ES-I3 (cell line): ENCODE measurements at regions not wholly inside any gene's neighbourhood (a gene's known extent, or its start where the extent isn't known, plus 50 kb on each side); places are given as distances from the start of the nearest gene placed in this dataset.

Source experiments
- H3K36me3 ChIP-seq: 2 replicates; pipeline ENCODE4 v1.6.1; 2013; ENCODE audit warnings: mild to moderate bottlenecking, low read length, control low read depth, moderate library complexity; ENCODE audit not compliant: insufficient read depth
- H3K4me1 ChIP-seq: 2 replicates; pipeline ENCODE4 v1.6.1; 2013; ENCODE audit warnings: mild to moderate bottlenecking, control low read depth, low read length; ENCODE audit not compliant: insufficient read depth
- H3K9ac ChIP-seq: 2 replicates; pipeline ENCODE4 v1.6.1; 2013; ENCODE audit warnings: low read depth, mild to moderate bottlenecking, low read length, moderate library complexity
- H3K9me3 ChIP-seq: 2 replicates; pipeline ENCODE4 v1.6.1; 2013; ENCODE audit warnings: mild to moderate bottlenecking, low read length, moderate library complexity; ENCODE audit not compliant: control insufficient read depth, insufficient read depth

DNA sequence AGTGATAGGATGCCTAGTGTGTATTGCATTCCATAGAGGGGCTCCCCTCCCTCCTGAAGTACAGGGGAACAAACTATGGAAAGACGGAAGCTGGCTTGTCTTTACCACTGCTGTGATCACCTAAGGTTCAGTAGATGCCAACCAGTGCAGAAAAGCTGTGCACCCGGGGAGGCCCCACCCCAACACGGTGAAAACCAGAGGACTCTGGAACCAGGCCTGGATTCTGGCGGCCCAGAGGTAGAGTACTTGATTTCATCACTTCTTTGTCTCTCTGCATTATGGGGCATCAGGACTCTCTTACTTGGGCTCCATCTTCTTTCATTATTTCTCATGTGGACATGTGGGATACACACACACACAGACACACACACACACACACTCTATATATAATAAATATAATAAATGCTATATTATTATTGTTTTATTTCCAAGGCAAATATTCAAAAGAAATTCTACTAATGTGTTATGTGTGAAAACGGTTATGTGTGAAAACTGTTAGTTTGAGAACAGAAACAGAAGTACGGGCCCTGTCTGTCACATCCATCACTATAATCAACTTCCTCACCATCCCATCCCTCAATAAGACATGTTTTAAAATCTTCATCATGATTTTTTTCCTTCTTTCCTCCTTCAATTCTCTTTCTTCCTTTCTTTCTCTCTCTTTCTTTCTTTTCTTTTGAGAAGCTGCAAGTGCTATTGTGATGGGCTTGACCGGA lies 152.4 kb upstream of the CMC1 start:
- H3K9ac ChIP-seq, result no peak overlapping the region
- peaks cover 8% of the 10 kb centered on the region; the same call in 1 of the 2 replicates for H3K9me3 ChIP-seq
- H3K36me3 ChIP-seq, result no peaks in the 10 kb centered on the region
- no peaks in the 10 kb centered on the region for H3K4me1 ChIP-seq

DNA sequence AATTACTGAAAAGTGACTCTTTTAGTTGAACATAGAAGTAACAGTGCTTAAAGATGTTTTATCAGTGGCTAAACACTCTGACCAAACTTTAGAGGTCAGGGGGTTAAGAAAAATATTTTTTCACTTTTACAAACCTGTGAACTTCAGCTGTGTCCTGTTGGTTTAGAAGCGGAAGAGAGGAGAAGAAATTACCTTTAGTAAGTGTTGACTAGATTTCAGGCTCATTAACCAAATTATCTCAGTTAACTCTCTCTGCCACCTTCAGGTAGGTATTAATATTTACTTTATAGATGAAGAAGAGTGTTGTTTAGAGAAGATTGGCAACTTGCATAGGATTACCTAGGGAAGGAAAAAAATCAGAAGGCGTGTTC lies 151.9 kb upstream of the CMC1 start:
- no peaks in the 10 kb centered on the region for H3K36me3 ChIP-seq
- H3K9ac ChIP-seq, result no peak overlapping the region
- H3K9me3 ChIP-seq, result peaks cover 8% of the 10 kb centered on the region; the same call in 1 of the 2 replicates
- H3K4me1 ChIP-seq, result no peaks in the 10 kb centered on the region

DNA sequence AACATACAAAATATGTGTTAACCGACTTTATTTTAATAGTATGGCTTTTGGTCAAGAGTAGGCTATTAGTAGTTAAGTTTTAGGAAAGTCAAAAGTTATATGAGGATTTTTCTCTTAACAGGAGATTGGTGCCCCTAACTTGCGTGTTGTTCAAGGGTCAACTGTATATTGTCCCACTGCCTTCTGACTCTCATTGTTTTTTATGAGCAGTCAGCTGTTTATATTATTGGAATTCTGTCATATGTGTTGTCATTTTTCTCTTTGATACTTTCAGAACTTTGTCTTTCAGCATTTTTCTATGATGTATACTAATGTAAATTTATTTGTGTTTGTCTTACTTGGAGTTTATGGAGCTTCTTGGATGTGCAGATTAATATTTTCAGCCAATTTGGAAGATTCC lies 142.1 kb upstream of the CMC1 start:
- Histone ChIP-seq H3K9me3 (peaks cover 4% of the 10 kb centered on the region), H3K4me1 (no peaks in the 10 kb centered on the region), H3K36me3 (no peaks in the 10 kb centered on the region), H3K9ac (no peak overlapping the region)

DNA sequence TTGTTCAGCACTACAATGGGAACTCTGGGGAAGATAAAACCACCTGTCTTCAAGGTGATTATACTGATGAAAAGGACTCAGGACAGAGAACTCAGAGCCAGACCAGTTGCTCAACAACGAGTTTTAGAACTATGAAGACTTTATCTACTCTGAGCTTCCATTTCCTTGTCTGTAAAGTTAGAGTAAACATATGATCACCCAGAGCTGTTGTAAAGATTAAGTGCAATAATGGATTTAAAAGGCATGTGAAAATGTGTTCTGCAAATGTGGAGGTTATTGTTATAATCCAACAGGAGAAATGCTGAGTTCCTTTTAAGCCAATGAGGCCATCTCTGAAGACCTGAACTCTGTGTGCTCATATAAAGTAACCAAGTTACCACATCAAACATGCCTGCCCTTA lies 139.7 kb upstream of the CMC1 start:
- no peaks in the 10 kb centered on the region for H3K4me1 ChIP-seq
- peaks cover 4% of the 10 kb centered on the region for H3K9me3 ChIP-seq
- no peaks in the 10 kb centered on the region for H3K36me3 ChIP-seq
- H3K9ac ChIP-seq, result no peak overlapping the region

DNA sequence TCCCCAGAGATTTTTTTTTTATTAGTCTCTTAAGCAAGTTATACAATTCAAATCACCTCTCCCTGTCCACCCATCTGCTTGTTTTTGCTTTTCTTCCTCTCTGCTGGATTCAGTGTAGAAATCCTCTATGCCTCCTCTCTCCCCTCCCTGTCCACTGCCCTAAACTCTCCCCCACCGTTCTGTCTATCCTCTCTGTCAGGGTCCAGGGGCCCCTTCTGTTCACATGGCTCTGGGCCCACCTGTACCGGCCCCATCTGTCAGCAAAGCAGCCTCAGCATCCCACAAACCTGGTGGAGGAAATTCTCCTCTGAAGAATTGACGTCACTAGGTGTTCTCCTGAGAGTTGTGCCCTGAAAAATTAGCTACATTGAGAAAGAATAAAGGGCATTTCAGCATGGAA lies 137.6 kb upstream of the CMC1 start:
- peaks cover 4% of the 10 kb centered on the region for H3K9me3 ChIP-seq
- H3K4me1 ChIP-seq, result no peaks in the 10 kb centered on the region
- H3K36me3 ChIP-seq, result no peaks in the 10 kb centered on the region
- no peak overlapping the region for H3K9ac ChIP-seq

DNA sequence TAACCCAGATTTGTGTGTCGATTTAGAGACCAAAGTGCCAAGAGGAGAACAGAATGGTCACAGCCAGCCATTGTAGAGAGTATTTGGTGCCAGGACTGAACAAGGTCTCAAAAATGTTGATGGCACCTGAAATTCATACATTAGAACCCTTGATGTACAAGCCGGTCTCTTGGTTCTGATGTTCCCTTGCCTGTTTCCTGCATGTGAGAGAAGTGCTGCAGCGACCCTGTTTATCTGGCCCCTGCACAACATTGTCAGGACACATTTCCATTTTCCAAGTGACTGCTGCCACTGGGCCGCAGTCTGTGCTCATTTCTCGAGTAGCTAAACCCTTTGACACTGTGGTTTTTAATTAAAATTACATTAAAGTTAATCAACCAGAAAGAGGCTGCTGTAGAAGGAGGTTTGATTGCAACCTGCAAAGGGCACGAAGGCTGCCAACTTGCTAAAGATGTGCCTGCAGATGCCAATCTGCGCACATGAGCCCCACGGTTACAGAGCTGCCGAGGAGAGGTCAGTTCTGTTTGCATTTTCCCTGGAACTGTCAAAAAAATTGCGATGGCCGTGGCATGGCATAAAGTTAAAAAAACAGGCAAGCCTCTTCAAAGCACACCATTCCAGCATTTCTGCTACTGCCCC lies 136.4 kb upstream of the CMC1 start:
- Histone ChIP-seq H3K36me3 (no peaks in the 10 kb centered on the region), H3K9ac (no peak overlapping the region), H3K9me3 (peaks cover 4% of the 10 kb centered on the region; the same call in 1 of the 2 replicates), H3K4me1 (no peaks in the 10 kb centered on the region)

DNA sequence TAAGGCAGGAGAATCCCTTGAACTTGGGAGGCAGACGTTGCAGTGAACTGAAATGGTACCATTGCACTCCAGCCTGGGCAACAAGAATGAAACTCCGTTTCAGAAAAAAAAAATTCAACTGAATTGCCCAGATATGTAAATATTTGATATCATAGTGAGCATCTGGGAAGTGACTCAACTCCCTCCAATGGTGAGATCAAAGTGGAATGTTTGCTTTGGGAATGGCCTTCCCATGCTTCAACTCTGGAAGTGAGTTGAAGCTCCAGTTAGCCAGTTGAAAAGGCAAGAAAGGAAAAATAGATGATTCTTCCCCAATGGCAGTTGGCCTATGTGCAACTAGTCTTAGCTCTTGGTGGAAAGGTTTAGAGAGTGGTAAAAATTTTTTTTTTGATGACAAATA lies 131.6 kb upstream of the CMC1 start:
- Histone ChIP-seq H3K9ac (no peak overlapping the region), H3K4me1 (no peaks in the 10 kb centered on the region), H3K9me3 (no peaks in the 10 kb centered on the region; the same call in 1 of the 2 replicates), H3K36me3 (no peaks in the 10 kb centered on the region)

DNA sequence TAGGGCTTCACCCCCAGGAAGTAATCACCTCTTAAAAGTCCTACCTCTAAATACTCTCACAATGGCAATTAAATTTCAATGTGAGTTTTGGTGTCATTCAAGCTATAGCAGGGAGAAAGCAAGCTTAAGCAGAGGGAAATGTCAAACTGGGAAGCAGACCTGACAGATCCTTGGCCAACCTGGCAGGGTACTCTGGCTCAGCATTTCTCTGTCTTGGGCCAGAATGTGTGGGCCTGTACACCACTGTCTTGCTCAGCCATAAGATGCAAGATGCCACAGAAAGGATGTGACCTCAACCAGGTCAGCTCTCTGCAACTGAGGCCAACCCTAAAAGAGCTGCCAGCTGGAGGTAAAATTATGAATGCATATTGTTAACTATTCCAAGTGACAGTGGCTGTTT lies 130.6 kb upstream of the CMC1 start:
- no peaks in the 10 kb centered on the region for H3K36me3 ChIP-seq
- no peak overlapping the region for H3K9ac ChIP-seq
- no peaks in the 10 kb centered on the region for H3K4me1 ChIP-seq
- H3K9me3 ChIP-seq, result no peaks in the 10 kb centered on the region; the same call in 1 of the 2 replicates

DNA sequence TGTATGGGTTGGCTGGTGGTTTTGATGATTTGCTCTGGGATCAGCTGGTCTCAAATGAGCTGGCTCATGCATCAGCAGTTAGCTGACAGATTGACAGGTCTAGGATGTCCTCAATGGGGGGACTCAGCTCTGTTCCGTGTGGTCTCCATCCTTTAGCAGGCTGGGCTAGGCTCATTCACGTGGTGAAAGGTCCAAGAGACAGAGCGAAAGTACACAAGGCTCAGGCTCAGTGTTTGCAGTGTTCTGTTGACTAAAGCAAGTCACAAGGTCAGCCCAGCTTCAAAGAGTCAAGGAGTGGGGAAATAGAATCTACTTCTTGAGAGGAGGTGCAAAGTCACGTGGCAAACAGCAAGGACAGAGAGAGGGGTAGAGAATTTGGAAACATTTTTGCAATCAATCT lies 126.5 kb upstream of the CMC1 start:
- peaks cover 20% of the 10 kb centered on the region; the same call in 1 of the 2 replicates for H3K4me1 ChIP-seq
- no peak overlapping the region for H3K9ac ChIP-seq
- H3K36me3 ChIP-seq, result no peaks in the 10 kb centered on the region
- no peaks in the 10 kb centered on the region; the same call in 1 of the 2 replicates for H3K9me3 ChIP-seq

DNA sequence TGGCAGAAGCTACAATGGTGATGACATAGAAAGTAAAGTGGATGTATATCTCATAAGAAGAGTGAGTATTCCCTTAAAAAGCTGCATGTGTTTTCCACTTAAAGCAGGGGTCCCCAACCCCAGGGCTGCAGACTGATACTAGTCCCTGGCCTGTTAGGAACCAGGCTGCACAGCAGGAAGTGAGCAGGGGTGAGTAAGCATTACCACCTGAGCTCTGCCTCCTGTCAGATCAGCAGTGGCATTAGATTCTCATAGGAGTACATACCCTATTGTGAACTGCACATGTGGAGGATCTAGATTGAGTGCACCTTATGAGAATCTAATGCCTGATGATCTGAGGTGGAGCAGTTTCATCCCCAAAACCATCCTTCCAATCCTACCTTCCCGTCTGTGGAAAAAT lies 126.1 kb upstream of the CMC1 start:
- Histone ChIP-seq H3K9me3 (no peaks in the 10 kb centered on the region; the same call in 1 of the 2 replicates), H3K9ac (no peak overlapping the region), H3K36me3 (no peaks in the 10 kb centered on the region), H3K4me1 (peaks cover 20% of the 10 kb centered on the region; the same call in 1 of the 2 replicates)

DNA sequence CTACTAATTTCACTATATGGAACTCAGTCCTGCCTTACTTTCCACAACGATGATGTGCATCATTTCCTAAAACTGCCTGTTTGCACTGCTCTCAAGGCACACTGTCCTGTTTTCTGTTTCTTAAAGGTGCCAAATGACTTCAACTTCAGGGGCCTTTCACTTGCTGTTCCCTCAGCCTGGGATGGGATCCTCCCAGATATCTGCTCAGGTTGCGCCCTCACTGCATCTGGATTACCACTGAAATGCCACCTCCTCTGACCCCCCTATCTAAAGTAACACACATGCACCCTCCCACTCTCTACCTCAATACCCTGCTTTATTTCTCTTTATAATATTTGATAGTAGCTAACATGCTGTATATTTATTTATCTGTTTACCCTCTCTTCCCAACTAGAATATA lies 123.8 kb upstream of the CMC1 start:
- Histone ChIP-seq H3K36me3 (no peaks in the 10 kb centered on the region), H3K9ac (no peak overlapping the region), H3K9me3 (no peaks in the 10 kb centered on the region; the same call in 1 of the 2 replicates), H3K4me1 (peaks cover 20% of the 10 kb centered on the region; the same call in 1 of the 2 replicates)

DNA sequence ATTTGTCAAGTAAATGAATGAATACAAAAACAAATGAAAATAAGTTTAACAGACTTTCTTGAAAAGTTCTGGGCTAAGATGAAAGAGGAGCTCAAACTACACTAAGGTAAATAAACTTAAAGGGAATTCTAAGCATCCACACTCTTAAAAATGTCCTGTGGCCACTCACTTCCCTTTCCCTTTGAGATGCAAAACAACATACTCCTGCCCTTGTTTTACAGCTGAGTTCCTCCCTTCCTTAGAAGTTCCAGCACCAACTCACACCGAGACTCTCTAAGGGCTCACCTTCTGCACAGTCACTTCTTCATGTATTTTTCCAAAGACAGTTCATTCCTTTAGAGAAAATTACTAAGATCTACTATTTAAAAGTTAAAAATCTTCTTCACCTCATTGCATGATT lies 123.3 kb upstream of the CMC1 start:
- Histone ChIP-seq H3K9ac (no peak overlapping the region), H3K36me3 (no peaks in the 10 kb centered on the region), H3K9me3 (no peaks in the 10 kb centered on the region; the same call in 1 of the 2 replicates), H3K4me1 (peaks cover 20% of the 10 kb centered on the region; the same call in 1 of the 2 replicates)

DNA sequence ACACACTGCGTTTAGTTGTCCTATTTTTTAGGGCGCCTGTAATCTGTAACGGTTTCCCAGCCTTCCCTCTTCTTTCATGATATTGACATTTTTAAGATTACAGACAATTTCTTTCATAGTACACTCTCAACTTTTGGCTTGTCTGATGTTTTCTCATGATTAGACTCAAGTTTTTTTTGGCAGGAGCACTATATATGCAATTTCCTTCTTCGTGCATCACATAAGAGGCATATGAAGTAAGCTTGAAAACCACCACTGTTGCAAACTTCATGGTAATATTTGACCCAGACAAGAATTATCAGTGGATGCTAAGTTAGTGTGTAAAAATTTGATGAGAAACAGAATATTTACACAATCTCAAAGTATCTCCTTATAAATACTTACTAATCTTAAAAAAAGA lies 119.2 kb upstream of the CMC1 start:
- Histone ChIP-seq H3K4me1 (peaks cover 17% of the 10 kb centered on the region; the same call in 1 of the 2 replicates), H3K9ac (no peak overlapping the region), H3K36me3 (no peaks in the 10 kb centered on the region), H3K9me3 (no peaks in the 10 kb centered on the region)

DNA sequence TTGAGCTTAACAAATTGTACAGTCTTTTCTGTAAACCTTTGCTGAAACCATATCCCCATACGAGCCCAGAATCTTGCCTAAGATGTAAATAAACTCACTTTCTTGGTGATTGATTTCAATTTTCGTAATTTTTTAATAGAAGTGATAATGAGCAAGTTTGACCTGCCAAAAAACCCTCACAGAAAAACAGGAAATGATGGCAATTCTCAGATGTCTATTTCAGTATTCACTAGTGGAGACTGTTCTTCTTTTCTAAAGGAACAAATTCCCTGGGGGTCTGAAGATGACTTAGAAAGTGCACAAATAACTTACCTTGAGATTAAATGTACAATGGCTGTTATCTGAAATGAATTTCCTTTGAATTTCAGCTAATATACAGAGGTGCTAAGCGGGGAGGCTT lies 116.5 kb upstream of the CMC1 start:
- H3K36me3 ChIP-seq, result no peaks in the 10 kb centered on the region
- no peaks in the 10 kb centered on the region for H3K9me3 ChIP-seq
- no peaks in the 10 kb centered on the region for H3K4me1 ChIP-seq
- H3K9ac ChIP-seq, result no peak overlapping the region

DNA sequence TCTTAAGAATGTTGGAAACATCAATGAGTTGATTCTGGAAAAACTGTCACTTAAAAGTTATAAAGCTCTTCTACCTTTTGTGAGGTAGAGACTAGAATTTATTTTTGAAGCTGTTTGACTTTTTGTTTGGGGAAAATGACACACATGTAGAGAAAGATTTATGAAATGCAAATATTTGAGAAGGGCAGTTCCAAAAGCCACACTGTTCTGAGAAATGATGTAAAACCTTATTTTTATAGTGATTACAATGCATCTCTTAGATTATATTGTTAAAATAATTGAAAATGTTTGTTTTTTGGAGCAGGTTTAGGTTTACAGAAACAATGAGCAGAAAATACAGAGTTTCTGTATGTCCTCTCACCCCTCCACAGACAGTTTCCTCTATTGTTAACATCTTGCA lies 116.1 kb upstream of the CMC1 start:
- no peaks in the 10 kb centered on the region for H3K4me1 ChIP-seq
- no peaks in the 10 kb centered on the region for H3K36me3 ChIP-seq
- no peaks in the 10 kb centered on the region for H3K9me3 ChIP-seq
- H3K9ac ChIP-seq, result no peak overlapping the region
